Pancreas (tissue), 10 donors: ENCODE measurements at regions not wholly inside any gene's neighbourhood (a gene's known extent, or its start where the extent isn't known, plus 50 kb on each side); places are given as distances from the start of the nearest gene placed in this dataset.

Experiments used
- ATAC-seq, 4 donors: fragments of 200-7000 bp; cut with Tn5 transposase; one replicate each; pipeline versions ENCODE4 v1.8.0 to v1.9.1; 2020; ENCODE audit warnings: mild to moderate bottlenecking in 4 of 4, moderate library complexity in 4 of 4
- DNase-seq, 6 donors: peaks; one replicate each; pipeline ENCODE4 v3.0.0-alpha.2; 2020
- FAIRE-seq: peaks from 2 replicates; lab custom pipeline; 2012; peaks lifted over from hg19 to GRCh38; lab: Jason Lieb, UNC
- H3K27ac ChIP-seq, 4 donors: fragments of 200-600 bp; sonication (generic); 1 replicate in 3 of 4; 2 replicates in 1 of 4; pipeline versions ENCODE4 v1.5.0 to v1.8.0; 2020
- H3K27me3 ChIP-seq, 4 donors: fragments of 200-600 bp; one replicate each; pipeline ENCODE4 v1.8.0; 2021
- H3K36me3 ChIP-seq, 3 donors: fragments of 200-600 bp; sonication (generic) in 1 of 3; one replicate each; pipeline versions ENCODE4 v1.5.0 to v1.8.0; 2020 to 2021
- H3K4me1 ChIP-seq, 3 donors: fragments of 200-600 bp; one replicate each; pipeline ENCODE4 v1.8.0; 2021
- H3K4me3 ChIP-seq, 4 donors: fragments of 200-600 bp; sonication (generic) in 2 of 4; one replicate each; pipeline versions ENCODE4 v1.5.0 to v1.8.0; 2020 to 2021
- H3K9me3 ChIP-seq, 4 donors: fragments of 200-600 bp; one replicate each; pipeline ENCODE4 v1.8.0; 2021
- CTCF ChIP-seq, 4 donors: fragments of 200-600 bp; sonication (generic) in 3 of 4; IDR thresholded peaks; one replicate each; pipeline versions ENCODE4 v1.5.0 to v1.8.0; 2021; ENCODE audit warnings: antibody characterized with exemption in 4 of 4
- WGBS, 2 donors: extraction: QIAGEN DNeasy Blood & Tissue Kit; methylation state at CpG; one replicate each; pipeline ENCODE4 v1.1.7; 2013; 5-methylcytosine and 5-hydroxymethylcytosine counted together
- intact Hi-C, 3 donors: fragments of 100-400 bp; cut with DNase I; formaldehyde crosslinking; loops; one replicate each; pipeline versions ENCODE4 v1.11.1 to v1.14.2; 2022
- donor health status: healthy with polysubstance abuse.
- donor health status: DM: no; HTN: no; CAD: no; lungs with moderate emphysema.
- donor health status: DM: no; HTN: no; CAD: no.
- donor health status: control.
- donor health status: control.
- donor health status: Bipolar disorder and iron deficiency.
- donor health status: DM: yes; HTN: yes; CAD: no.
- donor health status: DM: no; HTN: no; CAD: no.
- donor health status: DM: no; HTN: no; CAD: no.
- donor health status: DM: yes; HTN: yes; CAD: no.

- intact Hi-C loops, result no loop called here
- H3K4me1 ChIP-seq, result no peaks in the 10 kb centered on the region
- TF ChIP-seq CTCF (IDR thresholded peaks at IDR 0.05), result no peak
- FAIRE-seq, result no peak
- H3K27me3 ChIP-seq, result no peaks in the 10 kb centered on the region
- no peak for ATAC-seq
- H3K36me3 ChIP-seq, result no peaks in the 10 kb centered on the region
- H3K27ac ChIP-seq, result no peak overlapping the region
- H3K4me3 ChIP-seq, result no peak overlapping the region
- DNase-seq, result no peak
- no peaks in the 10 kb centered on the region for H3K9me3 ChIP-seq
- 93 to 94% methylated on average over 24 of the region's 24 CpGs for whole genome bisulfite sequencing, 2 donors
Measured at GRCh38 chr18:75158465-75159237, 50.3 kb downstream of the PTGR3 start.

- ATAC-seq, result no peak
Measured at GRCh38 chr18:75157851-75158250, 51.1 kb downstream of the PTGR3 start.

GRCh38 chr18:75157381-75157780, 51.6 kb downstream of the PTGR3 start:
- no peaks in the 10 kb centered on the region for H3K9me3 ChIP-seq

More at GRCh38 chr18:75157851-75158250, 51.1 kb downstream of the PTGR3 start:
- H3K27ac ChIP-seq, result no peak overlapping the region
- DNase-seq (no peak), FAIRE-seq (no peak)
- no peak overlapping the region for H3K4me3 ChIP-seq
- TF ChIP-seq CTCF (IDR thresholded peaks at IDR 0.05), result no peak
- no peaks in the 10 kb centered on the region for H3K36me3 ChIP-seq
- H3K9me3 ChIP-seq, result no peaks in the 10 kb centered on the region
- 90 to 94% methylated on average over 12 of the region's 12 CpGs for WGBS, 2 donors
- H3K27me3 ChIP-seq, result no peaks in the 10 kb centered on the region
- intact Hi-C loops, result no loop called here
- H3K4me1 ChIP-seq, result no peaks in the 10 kb centered on the region

GRCh38 chr18:75156831-75157230, 52.1 kb downstream of the PTGR3 start:
- ATAC-seq, result no peak
- intact Hi-C loops, result no loop called here
- no peaks in the 10 kb centered on the region for H3K27me3 ChIP-seq

More at GRCh38 chr18:75157381-75157780, 51.6 kb downstream of the PTGR3 start:
- H3K27me3 ChIP-seq, result no peaks in the 10 kb centered on the region
- 83 to 92% methylated on average over 12 of the region's 12 CpGs for WGBS, 2 donors
- no peak for TF ChIP-seq CTCF (IDR thresholded peaks at IDR 0.05)
- DNase-seq (no peak), FAIRE-seq (no peak), ATAC-seq (no peak)
- no peak overlapping the region for H3K27ac ChIP-seq
- no peaks in the 10 kb centered on the region for H3K4me1 ChIP-seq
- no peaks in the 10 kb centered on the region for H3K36me3 ChIP-seq
- H3K4me3 ChIP-seq, result no peak overlapping the region
- intact Hi-C loops, result no loop called here

More at GRCh38 chr18:75156831-75157230, 52.1 kb downstream of the PTGR3 start:
- Histone ChIP-seq H3K27ac (no peak overlapping the region), H3K4me3 (no peak overlapping the region), H3K36me3 (no peaks in the 10 kb centered on the region), H3K4me1 (no peaks in the 10 kb centered on the region), H3K9me3 (no peaks in the 10 kb centered on the region)
- TF ChIP-seq CTCF (IDR thresholded peaks at IDR 0.05), result no peak
- DNase-seq (no peak), FAIRE-seq (no peak)
- 85 to 91% methylated on average over 5 of the region's 5 CpGs for WGBS, 2 donors
